H1 (cell line): ENCODE measurements at regions not wholly inside any gene's neighbourhood (a gene's known extent, or its start where the extent isn't known, plus 50 kb on each side); places are given as distances from the start of the nearest gene placed in this dataset.

ENCODE experiments used
- CTCF ChIA-PET: fragments of 300-600 bp; sonication (Branson Sonifier 250); formaldehyde crosslinking; loops from one replicate; lab custom pipeline; 2021; ENCODE audit not compliant: partially characterized antibody; lab: Charles Lee
- POLR2A ChIA-PET: fragments of 300-600 bp; sonication (Branson Sonifier 250); formaldehyde crosslinking; loops from one replicate; lab custom pipeline; 2021; ENCODE audit warnings: inconsistent platforms; ENCODE audit not compliant: partially characterized antibody; lab: Charles Lee
- DNase-seq, 2 experiments: peaks; one replicate each; pipeline versions ENCODE4 v3.0.0 to v3.0.0-alpha.2; 2010 to 2022; ENCODE audit warnings: low spot score in 2 of 2, low read depth in 1 of 2, mixed read lengths in 1 of 2
- FAIRE-seq: peaks from 2 replicates; lab custom pipeline; 2011; peaks lifted over from hg19 to GRCh38; lab: Jason Lieb, UNC
- H2AFZ ChIP-seq: 2 replicates; pipeline ENCODE4 v1.8.1; 2012; ENCODE audit warnings: low read length, inconsistent platforms
- H2AK5ac ChIP-seq: 2 replicates; pipeline ENCODE4 v1.6.1; 2013; ENCODE audit warnings: low read depth, low read length
- H2BK120ac ChIP-seq: replicated peaks from 2 replicates; pipeline ENCODE3; 2013; ENCODE audit warnings: low read depth, low read length, inconsistent platforms
- H2BK12ac ChIP-seq: 2 replicates; pipeline ENCODE4 v1.6.1; 2013; ENCODE audit warnings: low read depth, low read length
- H2BK15ac ChIP-seq: 2 replicates; pipeline ENCODE4 v1.6.1; 2013; ENCODE audit warnings: low read length
- H2BK20ac ChIP-seq: 2 replicates; pipeline ENCODE4 v1.6.1; 2013; ENCODE audit warnings: low read length
- H2BK5ac ChIP-seq: 2 replicates; pipeline ENCODE4 v1.6.1; 2013; ENCODE audit warnings: low read depth, low read length
- H3K14ac ChIP-seq: 2 replicates; pipeline ENCODE4 v1.6.1; 2013; ENCODE audit warnings: inconsistent platforms; ENCODE audit not compliant: insufficient read length
- H3K18ac ChIP-seq: 2 replicates; pipeline ENCODE4 v1.6.1; 2013; ENCODE audit warnings: low read length; ENCODE audit errors: extremely low read depth
- H3K23ac ChIP-seq: 2 replicates; pipeline ENCODE4 v1.6.1; 2013; ENCODE audit warnings: inconsistent platforms; ENCODE audit not compliant: insufficient read length
- H3K23me2 ChIP-seq: 2 replicates; pipeline ENCODE4 v1.6.1; 2013; ENCODE audit warnings: low read depth, low read length
- H3K27ac ChIP-seq: 2 replicates; pipeline ENCODE4 v1.6.1; 2011; ENCODE audit warnings: low read depth, low read length, inconsistent platforms
- H3K27me3 ChIP-seq, 4 experiments: replicated peaks in 1 of 4; 1 replicate in 1 of 4; 2 replicates in 3 of 4; pipeline versions ENCODE4 v1.6.1 to v1.8.1; 2011 to 2013; ENCODE audit warnings: low read length in 3 of 4, mild to moderate bottlenecking in 3 of 4, inconsistent platforms in 2 of 4, mixed read lengths in 2 of 4, moderate library complexity in 1 of 4; ENCODE audit not compliant: control insufficient read depth in 3 of 4, insufficient read depth in 3 of 4; ENCODE audit errors: extremely low read depth in 1 of 4
- H3K36me3 ChIP-seq, 4 experiments: 2 replicates each; pipeline versions ENCODE4 v1.6.1 to v1.8.1; 2011 to 2013; ENCODE audit warnings: mild to moderate bottlenecking in 4 of 4, low read length in 3 of 4, moderate library complexity in 2 of 4, control low read depth in 1 of 4, inconsistent platforms in 1 of 4; ENCODE audit not compliant: insufficient read depth in 4 of 4, control insufficient read depth in 2 of 4
- H3K4ac ChIP-seq: replicated peaks from 2 replicates; pipeline ENCODE3; 2013; ENCODE audit warnings: low read length, low read depth, mixed read lengths, inconsistent platforms; ENCODE audit not compliant: insufficient read length
- H3K4me1 ChIP-seq, 4 experiments: replicated peaks in 1 of 4; 1 replicate in 1 of 4; 2 replicates in 3 of 4; pipeline versions ENCODE4 v1.6.1 to v1.8.1; 2011 to 2013; ENCODE audit warnings: low read length in 3 of 4, inconsistent platforms in 2 of 4, mixed read lengths in 1 of 4; ENCODE audit not compliant: insufficient read depth in 4 of 4, control insufficient read depth in 3 of 4
- H3K4me2 ChIP-seq, 2 experiments: 2 replicates each; pipeline versions ENCODE4 v1.6.1 to v1.8.1; 2011 to 2013; ENCODE audit warnings: low read depth in 2 of 2, low read length in 2 of 2, control low read depth in 1 of 2, inconsistent platforms in 1 of 2, mild to moderate bottlenecking in 1 of 2; ENCODE audit not compliant: insufficient read depth in 1 of 2
- H3K4me3 ChIP-seq, 4 experiments: fragments of 200-600, 300-600 bp in 1 of 4; sonication (generic), shearing (Covaris generic), sonication (Bioruptor Twin) in 1 of 4; 2 replicates each; pipeline versions ENCODE4 v1.5.1 to v1.8.1; 2011 to 2016; ENCODE audit warnings: low read length in 4 of 4, low read depth in 3 of 4, control low read depth in 2 of 4, inconsistent platforms in 2 of 4, mild to moderate bottlenecking in 2 of 4, mixed read lengths in 1 of 4, moderate library complexity in 1 of 4; ENCODE audit not compliant: insufficient read depth in 2 of 4; ENCODE audit errors: extremely low read depth in 1 of 4
- H3K56ac ChIP-seq: replicated peaks from 2 replicates; pipeline ENCODE3; 2013; ENCODE audit warnings: low read depth, mild to moderate bottlenecking, mixed read lengths, low read length, inconsistent platforms; ENCODE audit not compliant: insufficient read length
- H3K79me1 ChIP-seq: 2 replicates; pipeline ENCODE4 v1.6.1; 2013; ENCODE audit warnings: low read depth, low read length, control low read depth
- H3K79me2 ChIP-seq, 2 experiments: 2 replicates each; pipeline versions ENCODE4 v1.6.1 to v1.8.1; 2012 to 2013; ENCODE audit warnings: low read length in 2 of 2, mild to moderate bottlenecking in 2 of 2, inconsistent platforms in 1 of 2; ENCODE audit not compliant: insufficient read depth in 2 of 2, control insufficient read depth in 1 of 2
- H3K9ac ChIP-seq, 4 experiments: replicated peaks in 1 of 4; 1 replicate in 1 of 4; 2 replicates in 3 of 4; pipeline versions ENCODE4 v1.6.1 to v1.8.1; 2011 to 2013; ENCODE audit warnings: low read depth in 3 of 4, low read length in 3 of 4, control low read depth in 2 of 4, mild to moderate bottlenecking in 2 of 4, moderate library complexity in 2 of 4, inconsistent platforms in 1 of 4; ENCODE audit errors: extremely low read depth in 1 of 4
- H3K9me3 ChIP-seq, 2 experiments: 2 replicates each; pipeline versions ENCODE4 v1.6.1 to v1.8.1; 2012 to 2013; ENCODE audit warnings: mild to moderate bottlenecking in 2 of 2, moderate library complexity in 2 of 2, control low read depth in 1 of 2, inconsistent platforms in 1 of 2, low read depth in 1 of 2, low read length in 1 of 2, mixed read lengths in 1 of 2; ENCODE audit not compliant: insufficient read depth in 2 of 2
- H4K20me1 ChIP-seq, 2 experiments: replicated peaks in 1 of 2; 2 replicates each; pipeline versions ENCODE3 to v1.8.1; 2011 to 2013; ENCODE audit warnings: inconsistent platforms in 2 of 2, low read length in 2 of 2, mild to moderate bottlenecking in 1 of 2; ENCODE audit not compliant: insufficient read depth in 2 of 2, control insufficient read depth in 1 of 2
- H4K5ac ChIP-seq: 2 replicates; pipeline ENCODE4 v1.6.1; 2013; ENCODE audit warnings: low read length, low read depth, mixed read lengths, inconsistent platforms; ENCODE audit not compliant: insufficient read length
- H4K8ac ChIP-seq: 2 replicates; pipeline ENCODE4 v1.8.0; 2013; ENCODE audit warnings: mild to moderate bottlenecking, moderate library complexity, low read length, inconsistent platforms; ENCODE audit not compliant: insufficient read depth; ENCODE audit errors: extremely low read depth
- H4K91ac ChIP-seq: replicated peaks from 2 replicates; pipeline ENCODE3; 2013; ENCODE audit warnings: low read length, mixed read lengths, inconsistent platforms; ENCODE audit not compliant: insufficient read length
- BACH1 ChIP-seq: IDR thresholded peaks from 2 replicates; pipeline ENCODE4 v1.6.1; 2012; ENCODE audit warnings: low read length, improper control_type of control experiment
- BCL11A ChIP-seq, 2 experiments: IDR thresholded peaks; one replicate each; pipeline ENCODE4 v1.6.1; 2011; ENCODE audit warnings: low read depth in 2 of 2, low read length in 2 of 2, mild to moderate bottlenecking in 2 of 2
- MAFK ChIP-seq: IDR thresholded peaks from 2 replicates; pipeline ENCODE4 v1.6.1; 2012; ENCODE audit warnings: low read depth, mild to moderate bottlenecking, improper control_type of control experiment, low read length
- NRF1 ChIP-seq: IDR thresholded peaks from 2 replicates; pipeline ENCODE4 v1.6.1; 2011; ENCODE audit warnings: mild to moderate bottlenecking, low read depth, low read length, improper control_type of control experiment
- PHF8 ChIP-seq: fragments of 200-600 bp; sonication (generic); conservative IDR thresholded peaks from 2 replicates; pipeline ENCODE4 v1.7.1; 2012; ENCODE audit warnings: low read depth, mild to moderate bottlenecking, inconsistent platforms, low read length, moderate library complexity
- RAD21 ChIP-seq, 2 experiments: IDR thresholded peaks in 1 of 2; conservative IDR thresholded peaks in 1 of 2; 2 replicates each; pipeline ENCODE4 v1.6.1; 2011; ENCODE audit warnings: low read depth in 2 of 2, low read length in 2 of 2, improper control_type of control experiment in 1 of 2, inconsistent platforms in 1 of 2, mild to moderate bottlenecking in 1 of 2, moderate library complexity in 1 of 2
- RNF2 ChIP-seq: fragments of 200-900, 300-1000 bp; sonication (generic); IDR thresholded peaks from 2 replicates; pipeline ENCODE4 v1.7.1; 2016; ENCODE audit warnings: borderline replicate concordance, low read depth, mild to moderate bottlenecking, antibody characterized with exemption, low read length; ENCODE audit not compliant: poor library complexity, severe bottlenecking; ENCODE audit errors: missing control alignments
- SP1 ChIP-seq: IDR thresholded peaks from 2 replicates; pipeline ENCODE4 v1.6.1; 2011; ENCODE audit warnings: low read depth, low read length
- ZNF274 ChIP-seq: IDR thresholded peaks from 2 replicates; pipeline ENCODE4 v1.7.0; 2012; ENCODE audit warnings: low read length, borderline replicate concordance; ENCODE audit errors: extremely low read depth

- no peak overlapping the region for H2BK120ac ChIP-seq
- no peak overlapping the region for H3K9ac ChIP-seq
- H2BK15ac ChIP-seq, result no peak overlapping the region
- no peaks in the 10 kb centered on the region for H3K79me1 ChIP-seq
- H3K27ac ChIP-seq, result no peak overlapping the region
- DNase-seq (no peak), FAIRE-seq (no peak)
- no peak overlapping the region for H4K5ac ChIP-seq
- H4K20me1 ChIP-seq, result no peaks in the 10 kb centered on the region
- no peak overlapping the region for H2BK20ac ChIP-seq
- CTCF ChIA-PET, result no interaction called here
- H3K18ac ChIP-seq, result no peak overlapping the region
- H3K4ac ChIP-seq, result no peak overlapping the region
- no peak overlapping the region for H3K4me3 ChIP-seq
- peaks cover 0 to 3% (median 0%) of the 10 kb centered on the region in 4 experiments; a peak in 2 of 7 replicates for H3K4me1 ChIP-seq
- no peak overlapping the region for H2AK5ac ChIP-seq
- no peaks in the 10 kb centered on the region for H3K9me3 ChIP-seq
- H3K79me2 ChIP-seq, result no peaks in the 10 kb centered on the region
- H3K27me3 ChIP-seq, result no peaks in the 10 kb centered on the region
- no peak overlapping the region for H2BK5ac ChIP-seq
- TF ChIP-seq NRF1, result no peak
- TF ChIP-seq RNF2, result no peak
- TF ChIP-seq PHF8, result no peak
- no peak for TF ChIP-seq BCL11A (IDR thresholded peaks at IDR 0.05; ENCODE audit: low read depth in 2 of 2, low read length in 2 of 2)
- TF ChIP-seq MAFK, result no peak
- TF ChIP-seq RAD21 (IDR thresholded peaks at IDR 0.05 in 1 of 2, conservative IDR thresholded peaks at IDR 0.05 in 1 of 2; ENCODE audit: low read depth in 2 of 2, low read length in 2 of 2), result no peak
- TF ChIP-seq ZNF274, result no peak
- TF ChIP-seq BACH1, result no peak
- no peak for TF ChIP-seq SP1
- no peaks in the 10 kb centered on the region for H3K23me2 ChIP-seq
- no peak overlapping the region for H4K91ac ChIP-seq
- no peak overlapping the region for H3K4me2 ChIP-seq
- no peak overlapping the region for H3K23ac ChIP-seq
- no peak overlapping the region for H4K8ac ChIP-seq
- H3K36me3 ChIP-seq, result no peaks in the 10 kb centered on the region
- no peak overlapping the region for H3K56ac ChIP-seq
- H3K14ac ChIP-seq, result no peak overlapping the region
- no peak overlapping the region for H2BK12ac ChIP-seq
- H2AFZ ChIP-seq, result no peak overlapping the region
- POLR2A ChIA-PET, result no interaction called here
These were observed 155.7 kb downstream of the FAM170A start for GRCh38 chr5:119785057-119785456.
